NCI-H2227 (cell line): ENCODE measurements at regions not wholly inside any gene's neighbourhood (a gene's known extent, or its start where the extent isn't known, plus 50 kb on each side); places are given as distances from the start of the nearest gene placed in this dataset.
"Not testable (repeated sequence)": the region's sequence is repeated elsewhere in the genome, so short reads cannot be mapped to it uniquely, and the experiment has no call there.

Source experiments
- DNase-seq: peaks from one replicate; lab custom pipeline; 2025; ENCODE audit not compliant: unreplicated experiment; lab: John Stamatoyannopoulos, UW

DNA sequence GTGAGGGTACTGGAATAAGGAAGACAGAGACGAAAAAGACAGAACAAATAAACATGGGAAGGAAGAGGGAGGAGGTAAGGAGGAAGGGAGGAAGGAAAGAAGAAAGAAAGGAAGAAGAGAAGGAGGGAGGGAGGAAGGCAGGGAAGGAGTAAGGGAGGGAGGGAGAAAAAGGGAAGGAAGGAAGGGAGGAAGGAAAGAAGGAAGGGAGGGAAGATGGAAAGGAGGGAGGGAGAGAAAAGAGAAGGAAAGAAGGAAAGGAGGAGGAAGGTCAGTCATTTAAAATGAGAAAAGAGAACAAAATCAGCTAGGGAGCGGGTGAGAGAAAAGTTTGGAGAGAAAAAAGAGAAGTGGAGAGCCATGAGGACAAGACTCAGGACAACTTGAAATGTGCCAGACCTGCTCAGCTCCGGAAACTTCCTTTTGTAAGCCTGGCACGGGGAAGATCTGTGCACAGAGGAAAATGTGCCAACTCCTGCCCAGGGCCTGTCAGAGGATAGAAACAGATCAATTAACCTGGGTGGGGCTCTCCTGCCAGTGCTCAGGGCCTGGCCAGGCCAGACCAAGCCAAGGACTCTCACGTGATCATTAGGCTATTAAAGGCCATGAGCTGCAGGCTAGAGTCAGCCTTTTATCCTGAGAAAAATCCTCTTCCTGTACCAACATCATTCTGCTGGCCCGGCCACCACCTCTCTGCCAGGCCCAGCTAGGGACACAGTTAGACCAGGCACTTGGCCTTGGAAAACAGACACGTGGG, 50.1 kb upstream of the BCL6 start:
- DNase-seq = no peak

DNA sequence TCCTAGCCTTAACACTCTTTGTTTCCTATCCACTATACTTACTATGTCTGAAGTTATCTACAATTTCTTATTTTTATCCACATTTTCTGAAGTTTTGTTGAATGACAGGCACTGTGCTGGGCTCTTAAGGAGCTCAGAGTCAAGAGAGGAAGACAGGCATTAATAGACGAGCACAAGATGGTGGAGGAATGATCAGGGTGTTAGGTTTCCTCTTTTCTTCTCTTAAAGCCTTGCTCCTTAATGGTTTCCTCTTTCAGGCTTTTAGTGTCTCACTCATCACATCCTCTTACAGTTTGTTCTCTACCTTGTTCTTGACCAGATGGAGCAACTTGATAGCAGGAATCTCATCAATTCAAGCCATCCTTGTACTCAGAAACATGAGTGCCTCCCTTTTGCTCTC, 52.9 kb upstream of the BCL6 start:
- DNase-seq = no peak

- DNase-seq = no peak
Measured at GRCh38 chr3:187798531-187799530, 53.6 kb upstream of the BCL6 start.

- DNase-seq = no peak
Measured at GRCh38 chr3:187799942-187800641, 54.8 kb upstream of the BCL6 start.

DNA sequence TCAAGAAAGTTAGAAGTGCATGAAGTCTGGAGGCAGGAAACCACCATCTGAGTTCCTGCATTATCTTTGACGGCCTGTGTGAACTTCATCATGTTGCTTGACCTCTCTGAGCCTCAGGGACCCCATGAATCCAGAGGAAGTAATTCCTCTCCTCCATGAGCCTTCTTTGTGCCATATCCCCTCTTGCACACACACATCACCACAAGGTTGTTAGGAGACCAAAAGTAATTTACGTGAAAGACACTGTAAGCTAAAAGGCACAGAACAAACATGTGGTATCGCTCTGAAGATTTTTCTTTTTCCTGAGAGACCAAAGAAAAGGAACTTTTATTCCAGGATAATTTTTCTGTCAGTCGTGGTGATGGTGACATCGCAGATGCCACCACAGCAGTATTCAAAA, 55.9 kb upstream of the BCL6 start:
- no peak for DNase-seq

GRCh38 chr3:187802203-187802927, 57.1 kb upstream of the BCL6 start:
- no peak for DNase-seq

DNA sequence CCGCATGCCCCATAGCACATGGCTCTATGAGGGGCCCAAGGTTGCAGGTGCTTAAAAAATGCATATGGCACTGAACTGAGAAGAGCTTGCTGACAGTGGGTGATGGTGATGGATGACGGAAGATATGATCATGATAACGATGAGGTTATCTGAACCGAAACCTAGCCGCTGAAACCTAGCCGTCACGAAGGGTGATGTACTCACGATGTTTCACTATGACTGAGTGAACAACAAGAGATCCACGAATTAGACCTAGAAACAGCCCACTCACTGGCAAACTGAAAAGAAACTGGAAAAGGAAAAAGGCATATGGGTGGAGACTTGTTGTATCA, 57.6 kb upstream of the BCL6 start:
- DNase-seq = no peak

DNA sequence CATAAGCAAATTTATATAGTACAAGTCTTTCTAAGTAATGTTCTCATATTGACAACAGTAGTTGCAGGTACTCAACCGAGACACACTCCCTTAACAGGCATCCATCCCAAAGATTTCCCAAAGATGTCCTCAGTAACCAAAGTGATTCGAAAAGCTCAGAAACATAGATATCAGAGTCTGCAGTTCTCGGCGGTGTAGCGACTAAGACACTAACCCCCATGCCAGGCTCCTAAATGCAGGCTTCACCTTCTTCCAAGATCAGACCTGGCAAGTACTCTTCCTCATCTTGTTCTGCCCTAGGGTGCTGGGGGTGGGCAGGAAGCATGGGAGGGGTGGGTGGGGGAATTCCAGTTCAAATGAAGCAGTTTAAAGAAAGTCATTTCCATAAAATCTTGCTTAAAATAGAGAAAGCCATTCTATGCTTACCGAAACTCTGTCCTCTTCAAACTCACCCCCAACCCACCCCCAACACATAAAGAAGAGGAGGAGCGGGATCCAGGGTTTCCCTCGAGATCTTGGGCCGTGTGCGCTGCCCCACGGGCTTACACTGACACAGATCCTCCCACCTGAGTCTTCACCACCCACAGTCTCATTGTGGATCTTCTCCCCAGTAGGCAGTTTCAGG, 59.0 kb upstream of the BCL6 start:
- DNase-seq = no peak

DNA sequence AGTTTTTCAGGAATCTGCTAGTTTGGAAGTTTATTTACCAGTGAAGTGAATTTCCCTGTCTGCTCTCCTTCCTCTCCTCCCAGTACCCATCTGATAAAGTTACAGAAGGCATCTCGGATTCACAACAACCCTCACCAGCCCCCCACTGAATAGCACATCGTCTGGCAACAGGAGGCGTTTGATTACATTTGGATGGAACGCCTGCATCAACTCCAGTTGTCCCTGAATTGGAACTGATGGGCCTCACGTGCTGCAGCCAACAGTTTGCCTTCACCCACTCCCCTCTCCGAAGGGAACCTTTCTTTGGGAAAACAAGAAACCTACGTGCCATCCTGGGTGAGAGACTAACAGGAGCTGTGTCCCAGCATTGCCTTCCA, 59.5 kb upstream of the BCL6 start:
- DNase-seq = no peak

DNA sequence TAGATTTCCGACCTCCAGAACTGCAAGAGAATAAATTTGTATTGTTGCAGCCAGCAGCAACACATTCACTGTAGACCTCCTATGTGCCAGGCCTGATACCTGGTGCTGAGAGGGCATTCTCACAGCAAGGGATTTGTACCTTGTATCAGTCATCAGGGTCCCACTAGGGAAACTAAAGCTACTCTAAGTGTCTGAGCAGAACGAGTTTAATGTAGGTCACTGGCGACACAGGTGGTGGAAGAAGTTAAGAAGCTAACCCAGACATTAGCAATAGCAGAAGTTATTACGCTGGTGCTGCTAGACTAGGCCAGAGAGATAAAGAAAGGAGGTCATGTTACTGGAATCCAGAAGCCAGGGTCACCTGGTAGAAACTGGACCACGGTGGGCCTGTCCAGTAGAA, 60.5 kb upstream of the BCL6 start:
- no peak for DNase-seq

DNA sequence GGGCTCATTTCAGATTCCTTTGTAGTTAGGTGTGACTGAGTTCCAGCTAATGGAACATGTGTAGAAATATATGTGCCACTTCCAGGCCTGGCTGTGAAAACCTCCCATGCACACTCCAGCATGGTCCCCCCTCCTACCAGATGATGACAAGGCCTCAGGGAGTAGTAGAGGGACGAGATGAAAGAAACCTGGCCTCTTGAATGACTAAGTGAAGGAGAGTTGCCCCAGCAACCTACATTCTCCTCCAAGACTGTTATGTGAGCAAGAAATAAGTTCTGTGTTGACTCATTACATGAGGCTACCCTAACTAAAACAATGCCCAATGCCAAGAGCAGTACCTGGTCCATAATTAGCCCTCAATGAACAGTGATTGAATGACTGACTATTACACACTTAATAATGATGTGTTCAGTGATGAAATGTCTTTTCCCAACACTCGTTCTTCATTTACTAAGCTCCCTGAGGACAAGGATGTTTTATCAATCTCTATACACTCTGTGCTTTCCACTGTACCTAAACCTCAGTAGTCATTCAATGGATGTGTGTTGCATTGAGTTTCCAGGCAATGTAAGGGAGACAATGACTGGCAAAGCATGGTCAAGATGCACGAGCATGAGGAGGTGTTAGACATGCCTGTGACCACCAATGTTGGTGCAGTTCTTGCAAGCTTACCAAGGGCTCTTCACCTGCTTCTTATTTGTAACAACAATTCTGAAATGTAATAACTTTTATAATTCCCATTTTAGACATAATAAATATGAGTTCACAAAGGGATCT, 62.0 kb upstream of the BCL6 start:
- DNase-seq = no peak

- DNase-seq = no peak
Measured at GRCh38 chr3:187808527-187808895, 63.2 kb upstream of the BCL6 start.

- no peak for DNase-seq
Measured at GRCh38 chr3:187809612-187809991, 64.3 kb upstream of the BCL6 start.

DNA sequence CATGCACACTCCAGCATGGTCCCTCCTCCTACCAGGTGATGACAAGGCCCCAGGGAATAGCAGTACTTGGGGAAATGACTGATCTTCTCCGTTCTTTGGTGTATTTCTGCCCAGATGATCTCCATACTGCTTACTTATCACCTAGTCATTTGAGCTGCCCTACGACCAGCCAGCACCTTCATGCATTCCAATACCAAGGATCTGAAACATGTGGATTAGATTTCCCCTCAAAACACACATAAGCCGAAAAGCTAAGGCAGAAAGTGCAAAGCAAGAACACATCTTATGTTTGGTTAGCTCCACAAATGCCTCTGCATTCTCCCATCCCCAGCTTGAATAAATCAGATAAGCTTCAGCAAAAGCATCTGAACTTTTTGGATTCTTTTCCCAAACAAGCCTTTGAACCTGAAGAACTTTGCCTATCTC, 64.8 kb upstream of the BCL6 start:
- DNase-seq = no peak

GRCh38 chr3:187811585-187812250, 66.5 kb upstream of the BCL6 start:
- no peak for DNase-seq

GRCh38 chr3:187812496-187812895, 67.2 kb upstream of the BCL6 start:
- DNase-seq = no peak

DNA sequence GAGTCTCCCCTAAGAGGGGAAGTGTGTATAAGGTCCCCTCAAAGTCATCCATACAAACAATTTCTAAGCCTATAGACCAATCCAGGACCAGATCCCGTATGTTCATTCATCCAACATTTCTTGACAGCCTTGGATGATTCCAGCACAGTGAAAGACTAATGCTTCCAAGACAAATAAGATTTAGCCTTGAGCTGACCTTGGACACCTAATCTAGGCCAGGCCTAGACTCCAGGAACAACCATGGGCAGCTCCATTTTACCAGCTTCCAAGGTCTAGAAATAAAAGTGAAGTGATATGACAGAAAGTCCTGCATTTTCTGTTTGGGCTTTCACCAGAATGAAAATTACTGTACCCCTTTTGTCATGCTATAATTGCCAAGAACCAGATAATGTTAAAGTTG, 67.9 kb upstream of the BCL6 start:
- no peak for DNase-seq

DNA sequence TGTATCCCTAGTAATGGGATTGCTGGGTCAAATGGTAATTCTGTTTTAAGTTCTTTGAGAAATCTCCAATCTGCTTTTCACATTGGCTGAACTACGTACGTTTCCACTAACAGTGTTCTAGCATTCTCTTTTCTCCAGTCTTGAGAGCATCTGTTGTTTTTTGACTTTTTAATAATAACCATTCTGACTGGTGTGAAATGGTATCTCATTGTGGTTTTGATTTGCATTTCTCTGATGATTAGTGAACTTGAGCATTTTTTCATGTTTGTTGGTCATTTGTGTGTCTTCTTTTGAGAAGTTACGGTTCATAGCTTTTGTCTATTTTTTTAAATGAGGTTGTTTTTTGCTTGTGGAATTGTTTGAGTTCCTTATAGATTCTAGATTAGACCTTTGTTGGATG, 72.5 kb upstream of the BCL6 start:
- DNase-seq = not testable (repeated sequence)

DNA sequence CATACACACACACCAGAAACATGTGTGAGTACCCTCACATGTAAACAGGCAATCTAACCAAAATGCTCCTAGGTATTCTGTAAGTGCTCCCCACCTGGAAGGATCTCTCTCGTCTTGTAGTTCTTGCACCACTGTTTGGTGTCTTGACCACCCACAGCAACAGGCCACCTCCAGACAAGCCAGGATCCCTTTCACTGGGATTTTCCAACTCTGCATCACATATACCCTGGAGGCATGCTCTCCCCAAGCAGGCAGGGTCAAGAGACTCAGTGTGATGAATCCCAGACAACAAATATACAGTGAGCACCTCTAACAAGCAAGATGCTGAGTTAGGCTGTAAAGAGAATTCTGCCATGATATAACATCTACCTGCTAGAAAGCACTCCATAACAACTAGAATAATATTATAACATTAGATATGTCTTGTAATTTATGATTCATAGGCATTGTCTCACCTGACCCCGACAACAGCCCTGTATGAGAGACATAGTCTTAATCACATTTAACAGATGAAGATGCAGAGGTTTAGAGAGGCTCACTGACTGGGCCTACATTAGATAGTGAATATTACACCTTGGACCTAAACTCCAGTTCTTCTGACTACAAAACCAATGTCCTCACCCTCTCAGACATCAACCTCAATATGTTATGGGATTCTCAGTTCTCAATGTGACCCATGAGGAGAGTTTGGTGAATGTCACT, 76.5 kb upstream of the BCL6 start:
- no peak for DNase-seq
